Ectodermal cell (in vitro differentiated cells): ENCODE measurements at regions not wholly inside any gene's neighbourhood (a gene's known extent, or its start where the extent isn't known, plus 50 kb on each side); places are given as distances from the start of the nearest gene placed in this dataset.

Source experiments
- H3K27ac ChIP-seq: 2 replicates; pipeline ENCODE4 v1.7.0; 2013; ENCODE audit warnings: mild to moderate bottlenecking, low read depth, low read length; ENCODE audit not compliant: insufficient read depth, poor library complexity, severe bottlenecking
- H3K27me3 ChIP-seq: 2 replicates; pipeline ENCODE4 v1.7.0; 2013; ENCODE audit warnings: mild to moderate bottlenecking, low read length; ENCODE audit not compliant: insufficient read depth, control insufficient read depth, poor library complexity, severe bottlenecking
- H3K36me3 ChIP-seq: one replicate; pipeline ENCODE4 v1.7.0; 2013; ENCODE audit warnings: low read length; ENCODE audit not compliant: control insufficient read depth, insufficient read depth
- H3K4me1 ChIP-seq: one replicate; pipeline ENCODE4 v1.7.0; 2013; ENCODE audit warnings: low read length; ENCODE audit not compliant: control insufficient read depth, insufficient read depth
- H3K4me3 ChIP-seq: 2 replicates; pipeline ENCODE4 v1.7.0; 2013; ENCODE audit warnings: low read depth, low read length, control low read depth; ENCODE audit not compliant: insufficient read depth
- H3K9me3 ChIP-seq: 2 replicates; pipeline ENCODE4 v1.7.0; 2013; ENCODE audit warnings: mild to moderate bottlenecking, low read length, moderate library complexity; ENCODE audit not compliant: control insufficient read depth
- WGBS, 2 experiments: methylation state at CpG; one replicate each; pipeline ENCODE4 v1.1.7; 2013; ENCODE audit warnings: missing lambda C conversion rate in 2 of 2; 5-methylcytosine and 5-hydroxymethylcytosine counted together

GRCh38 chr20:4300401-4300800 is 51.3 kb upstream of the ADRA1D start:
- Histone ChIP-seq H3K27ac (no peak overlapping the region), H3K4me3 (no peak overlapping the region), H3K36me3 (no peaks in the 10 kb centered on the region), H3K27me3 (no peaks in the 10 kb centered on the region), H3K4me1 (no peaks in the 10 kb centered on the region), H3K9me3 (no peaks in the 10 kb centered on the region)
- 95 to 97% methylated on average over 2 of the region's 2 CpGs for WGBS, 2 experiments

- H3K9me3 ChIP-seq = no peaks in the 10 kb centered on the region
- 92% methylated on average over 2 of the region's 2 CpGs for WGBS, 2 experiments
- H3K27me3 ChIP-seq = no peaks in the 10 kb centered on the region
- no peak overlapping the region for H3K27ac ChIP-seq
- H3K4me3 ChIP-seq = no peak overlapping the region
- H3K36me3 ChIP-seq = no peaks in the 10 kb centered on the region
- H3K4me1 ChIP-seq = no peaks in the 10 kb centered on the region
Observed at GRCh38 chr20:4299773-4300172, 50.7 kb upstream of the ADRA1D start.

GRCh38 chr20:4299216-4299615 is 50.1 kb upstream of the ADRA1D start:
- 92 to 100% methylated on average over 1 of the region's 1 CpG for WGBS, 2 experiments
- Histone ChIP-seq H3K4me3 (no peak overlapping the region), H3K36me3 (no peaks in the 10 kb centered on the region)

More at GRCh38 chr20:4299216-4299615, 50.1 kb upstream of the ADRA1D start:
- Histone ChIP-seq H3K27me3 (no peaks in the 10 kb centered on the region), H3K4me1 (no peaks in the 10 kb centered on the region), H3K27ac (no peak overlapping the region), H3K9me3 (no peaks in the 10 kb centered on the region)
